HG03064 (cell line): ENCODE measurements at regions not wholly inside any gene's neighbourhood (a gene's known extent, or its start where the extent isn't known, plus 50 kb on each side); places are given as distances from the start of the nearest gene placed in this dataset.
"Not testable (repeated sequence)": the region's sequence is repeated elsewhere in the genome, so short reads cannot be mapped to it uniquely, and the experiment has no call there.

Experiments used
- ATAC-seq: cut with Tn5 transposase; IDR thresholded peaks from one replicate; pipeline ENCODE4 v1.9.1; 2021; ENCODE audit warnings: low read depth; ENCODE audit not compliant: unreplicated experiment

DNA sequence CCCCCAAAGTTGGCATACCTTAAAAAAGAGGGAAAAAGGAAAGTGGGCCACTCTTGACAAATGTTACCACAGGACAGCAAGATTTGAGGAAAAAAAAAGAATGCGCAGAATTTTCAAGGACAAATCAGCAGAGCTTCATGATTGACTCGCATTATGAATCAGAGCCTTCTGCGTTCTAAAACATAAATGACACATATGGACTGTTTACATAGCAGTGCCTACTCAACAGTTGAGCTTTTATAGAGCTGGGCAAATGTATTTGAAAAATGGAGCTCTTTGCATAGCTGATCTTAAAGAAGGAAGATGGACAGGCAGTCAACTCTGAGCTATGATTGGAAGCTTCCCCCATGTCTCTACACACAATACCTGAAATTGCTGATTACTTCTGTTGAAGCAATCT is 213.2 kb upstream of the NT5E start:
- no peak for ATAC-seq

DNA sequence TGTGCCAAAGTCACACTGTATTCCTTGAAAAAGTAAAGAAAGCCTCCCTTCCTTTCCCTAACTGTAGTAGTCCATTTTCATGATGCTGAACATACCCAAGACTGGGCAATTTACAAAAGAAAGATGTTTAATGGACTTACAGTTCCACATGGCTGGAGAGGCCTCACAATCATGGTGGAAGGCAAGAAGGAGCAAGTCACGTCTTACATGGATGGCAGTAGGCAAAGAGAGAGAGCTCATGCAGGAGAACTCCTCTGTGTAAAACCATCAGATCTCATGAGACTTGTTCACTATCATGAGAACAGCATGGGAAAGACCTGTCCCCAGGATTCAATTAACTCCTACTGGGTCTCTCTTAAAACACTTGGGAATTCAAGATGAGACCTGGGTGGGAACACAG is 222.5 kb upstream of the NT5E start:
- ATAC-seq = not testable (repeated sequence)

DNA sequence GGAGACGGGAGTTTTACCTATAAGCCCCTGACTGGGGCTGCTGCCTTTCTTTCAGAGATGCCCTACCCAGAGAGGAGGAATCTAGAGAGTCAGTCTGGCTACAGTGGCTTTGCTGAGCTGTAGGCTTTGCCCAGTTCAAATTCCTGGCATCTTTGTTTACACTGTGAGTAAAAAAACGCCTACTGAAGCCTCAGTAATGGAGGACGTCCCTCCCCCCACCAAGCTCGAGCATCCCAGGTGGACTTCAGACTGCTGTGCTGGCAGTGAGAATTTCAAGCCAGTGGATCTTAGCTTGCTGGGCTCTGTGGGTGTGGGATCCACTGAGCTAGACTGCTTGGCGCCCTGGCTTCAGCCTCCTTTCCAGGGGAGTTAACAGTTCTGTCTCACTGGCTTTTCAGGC is 237.1 kb upstream of the NT5E start:
- not testable (repeated sequence) for ATAC-seq

DNA sequence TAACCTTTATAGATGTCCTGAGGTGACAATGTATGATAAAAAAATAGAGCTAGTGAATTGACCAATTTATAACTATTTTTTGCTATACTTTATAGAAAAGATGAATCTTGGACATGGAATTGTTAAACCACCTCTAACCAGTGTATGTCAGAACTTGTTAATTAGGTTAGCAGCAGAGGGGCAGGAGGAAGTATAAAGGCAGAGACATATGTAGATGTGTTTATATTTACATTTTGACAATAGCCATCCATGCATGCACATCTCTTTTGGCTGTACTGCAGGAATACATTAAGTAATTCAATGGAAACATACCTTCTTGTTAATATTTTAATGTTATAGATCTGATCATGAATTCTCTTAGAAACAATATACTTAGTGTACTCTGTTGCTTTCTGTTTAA is 254.6 kb upstream of the NT5E start:
- ATAC-seq = no peak

DNA sequence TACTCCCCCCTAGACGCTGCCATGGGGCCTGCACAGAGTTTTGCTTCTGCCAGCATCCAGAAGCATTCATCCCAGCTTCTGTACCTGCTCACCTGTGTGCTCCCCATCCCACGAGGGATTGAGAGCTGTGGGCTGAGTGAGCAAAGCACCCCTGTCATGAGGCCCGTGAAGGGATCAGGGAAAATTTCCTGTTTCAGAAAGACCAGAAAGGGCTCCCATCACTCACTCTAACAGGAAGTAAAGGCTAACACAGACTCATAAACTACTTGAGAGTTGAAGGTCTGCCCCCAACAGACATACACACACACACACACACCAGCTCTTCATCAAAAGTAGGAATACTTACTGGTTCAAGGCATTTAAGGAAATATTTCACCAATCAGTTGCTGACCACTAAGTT is 256.5 kb upstream of the NT5E start:
- ATAC-seq = no peak

DNA sequence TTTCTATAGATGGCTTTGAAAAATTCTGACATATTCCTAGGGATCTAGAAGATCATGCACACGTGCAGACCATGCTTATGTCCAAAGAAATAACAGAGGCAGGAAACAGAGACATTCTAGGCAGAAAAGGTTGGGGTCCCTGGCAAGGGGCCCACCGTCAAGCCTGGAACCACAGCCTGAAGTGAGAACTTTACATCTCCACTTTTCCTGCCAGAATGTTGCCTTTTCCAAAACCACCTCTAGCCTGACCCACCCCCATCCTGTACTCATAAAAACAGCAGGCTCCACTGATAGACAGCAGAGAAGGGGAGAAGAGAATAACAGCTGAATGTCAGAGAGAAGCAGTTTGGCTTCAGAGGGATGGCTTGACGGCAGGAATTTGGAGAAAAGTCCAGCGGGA is 257.3 kb upstream of the NT5E start:
- no peak for ATAC-seq

DNA sequence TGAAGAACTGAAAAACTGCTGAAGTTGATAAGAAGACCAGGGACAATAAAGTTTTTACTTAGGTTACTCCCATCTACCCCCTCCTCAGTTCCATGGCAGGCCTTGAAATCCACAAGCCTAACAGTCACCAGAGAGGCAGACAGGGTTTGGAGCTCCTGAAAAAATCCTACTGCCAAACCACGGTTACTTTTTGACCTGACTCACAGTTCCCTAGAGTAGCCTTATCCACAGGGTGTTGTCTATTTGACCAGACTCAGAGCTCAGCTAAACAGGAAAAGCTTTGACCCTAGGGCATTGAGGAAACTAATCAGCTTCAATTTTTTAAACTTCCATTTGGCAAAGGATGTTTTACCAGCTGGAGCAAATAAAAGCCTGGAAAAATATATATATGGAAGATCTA is 257.7 kb upstream of the NT5E start:
- ATAC-seq = no peak

DNA sequence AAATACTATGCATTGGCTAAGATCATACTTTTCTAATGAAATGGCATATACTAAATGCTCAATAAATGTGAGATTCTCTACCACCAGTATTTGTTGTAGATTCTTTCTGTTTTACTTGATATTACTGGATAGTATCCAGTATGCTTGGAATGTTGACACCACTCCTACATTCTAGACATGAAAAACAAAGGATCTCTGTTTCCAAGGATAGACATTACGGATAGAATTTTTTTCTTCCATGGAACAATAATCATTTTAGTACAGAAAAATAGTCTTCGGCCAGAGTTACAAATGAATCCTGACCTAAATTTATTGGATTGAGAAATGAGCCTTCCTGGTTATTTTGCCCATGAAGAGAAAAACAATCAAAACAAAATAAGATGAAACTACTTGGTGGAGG is 258.2 kb upstream of the NT5E start:
- no peak for ATAC-seq

DNA sequence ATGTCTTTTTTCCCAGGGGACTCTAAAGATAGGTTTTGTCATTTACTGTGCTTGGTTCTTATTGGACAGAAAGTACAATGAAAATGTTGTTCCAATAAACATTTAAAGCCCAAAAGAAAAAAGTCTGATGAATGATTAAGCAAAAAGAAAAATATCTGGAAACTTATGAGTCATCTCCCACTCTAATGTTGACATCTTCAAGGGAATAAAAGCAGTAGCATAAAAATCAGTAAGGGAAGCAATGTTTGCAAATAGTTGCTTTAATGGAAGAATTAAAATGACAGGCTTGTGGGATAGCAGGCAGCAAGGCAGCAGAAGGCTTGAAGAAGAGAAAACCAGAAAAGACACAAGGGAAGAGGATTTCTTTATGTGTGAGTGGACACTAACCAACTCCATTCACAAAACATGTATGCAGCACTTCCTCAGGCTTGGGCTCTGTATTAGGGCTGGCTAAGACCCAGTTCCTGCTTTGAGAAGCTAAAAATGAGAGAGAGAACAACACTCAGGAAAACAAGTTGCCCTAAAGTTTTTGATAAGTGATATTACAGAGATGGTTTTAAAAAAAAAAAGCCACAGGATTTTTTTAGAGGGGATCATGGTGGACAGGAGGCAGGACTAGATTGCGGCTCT is 263.2 kb upstream of the NT5E start:
- ATAC-seq = no peak

DNA sequence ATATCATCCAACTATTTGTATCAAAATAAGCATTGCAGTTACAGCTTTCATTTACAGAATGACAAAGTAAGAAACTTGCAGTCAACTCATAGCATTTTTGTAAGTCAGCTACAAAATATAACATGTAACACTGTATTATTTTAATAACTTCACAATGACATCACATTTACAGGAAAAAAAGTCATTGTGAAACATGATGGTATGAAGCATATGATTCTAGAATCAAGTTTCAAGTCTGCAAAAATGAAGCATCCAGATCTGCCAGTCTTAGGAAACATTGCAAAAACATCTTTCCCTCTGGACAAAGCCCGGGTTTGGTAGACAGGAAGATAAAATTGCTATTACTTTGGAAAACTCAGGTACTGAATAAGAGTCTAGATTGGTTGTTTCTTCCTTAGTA is 263.9 kb upstream of the NT5E start:
- no peak for ATAC-seq

DNA sequence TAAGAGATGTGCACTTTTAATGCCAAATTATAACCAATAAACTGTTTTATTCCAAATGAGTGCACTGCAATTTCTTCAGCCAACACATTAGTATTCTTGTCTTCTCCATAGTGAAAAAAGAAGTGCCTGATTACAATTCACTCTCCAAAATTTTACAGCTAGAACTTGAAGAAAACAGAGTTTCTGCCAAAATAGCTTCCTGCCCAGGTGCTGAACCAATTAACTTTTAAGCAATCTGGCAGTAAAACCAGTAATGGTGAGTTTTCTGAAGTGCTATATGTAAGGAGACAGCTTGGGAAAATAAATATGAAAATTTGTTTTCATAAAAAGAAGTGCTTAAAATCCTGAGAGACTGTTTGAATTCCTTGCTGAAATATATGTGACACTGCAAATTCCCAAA is 266.0 kb upstream of the NT5E start:
- ATAC-seq = no peak

DNA sequence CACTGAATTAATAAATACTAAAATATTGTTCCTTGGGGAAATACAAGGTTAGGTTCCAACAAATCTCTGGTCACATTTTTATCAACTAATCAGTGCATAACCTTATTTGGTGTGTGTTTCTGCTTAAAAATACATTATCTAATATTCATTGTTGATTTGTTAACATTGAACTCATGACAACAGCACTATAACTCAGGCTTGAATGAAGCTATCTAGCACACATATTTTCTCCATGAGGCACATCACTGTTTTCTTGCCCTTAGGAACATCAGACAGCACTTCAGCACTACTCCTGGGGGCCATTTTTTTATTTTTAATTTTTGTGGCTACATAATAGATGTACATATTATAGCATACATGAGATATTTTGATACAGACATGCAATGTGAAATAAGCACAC is 277.2 kb upstream of the NT5E start:
- ATAC-seq = no peak

DNA sequence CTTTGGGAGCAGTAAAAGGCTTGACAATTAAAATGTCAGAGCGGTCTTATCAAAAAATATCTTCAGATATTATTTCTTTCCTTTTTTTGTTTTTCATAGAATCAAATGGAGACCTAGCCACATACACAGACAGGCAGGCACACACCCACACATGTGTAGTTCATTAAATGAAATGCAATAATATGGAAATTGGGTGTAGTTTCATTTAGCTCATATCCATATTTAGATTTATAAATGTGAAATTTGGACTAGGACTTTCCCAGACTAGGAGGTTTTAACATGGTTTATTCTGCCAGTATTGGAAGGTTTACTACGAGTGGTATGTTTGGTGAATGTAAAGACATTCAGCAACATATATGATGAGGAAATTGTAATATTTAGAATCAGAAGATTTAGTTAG is 277.7 kb upstream of the NT5E start:
- no peak for ATAC-seq

DNA sequence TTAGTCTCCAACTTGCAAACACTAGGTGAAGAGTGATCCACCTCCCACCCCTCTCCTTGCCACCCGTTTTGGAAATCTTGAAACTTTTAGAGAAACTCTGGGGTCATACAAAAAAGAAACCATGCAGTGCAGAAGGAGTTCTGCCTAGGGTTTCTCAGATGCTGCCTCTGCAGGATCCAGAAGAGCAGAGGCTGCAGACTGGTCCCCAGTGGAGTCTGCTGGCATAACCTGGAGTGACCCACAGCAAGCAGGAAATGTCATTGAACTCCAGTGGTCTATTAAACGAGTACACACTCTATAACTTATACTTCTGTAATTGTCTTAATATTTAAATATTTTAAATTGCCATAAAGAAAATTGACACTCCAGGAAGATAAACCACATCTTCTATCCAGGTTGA is 280.7 kb upstream of the NT5E start:
- ATAC-seq = no peak

DNA sequence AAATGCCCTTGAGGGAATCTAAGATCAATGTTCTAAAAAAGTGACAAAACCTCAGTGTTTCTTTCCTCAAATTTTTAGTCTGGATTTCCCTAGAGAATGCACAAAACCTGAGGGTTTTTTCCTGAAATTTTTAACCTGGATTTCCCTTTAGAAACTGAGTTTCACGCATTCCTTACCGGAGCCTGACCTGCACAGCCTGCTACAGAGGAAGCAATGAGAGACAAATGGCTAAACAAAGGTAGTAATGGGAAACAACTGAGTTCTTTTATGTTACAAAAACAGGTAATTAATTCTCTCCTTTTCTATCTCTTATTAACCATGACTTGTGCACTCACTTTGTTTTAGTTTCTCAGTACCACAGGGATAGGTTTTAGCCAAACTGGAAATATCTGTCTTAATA is 281.7 kb upstream of the NT5E start:
- no peak for ATAC-seq

DNA sequence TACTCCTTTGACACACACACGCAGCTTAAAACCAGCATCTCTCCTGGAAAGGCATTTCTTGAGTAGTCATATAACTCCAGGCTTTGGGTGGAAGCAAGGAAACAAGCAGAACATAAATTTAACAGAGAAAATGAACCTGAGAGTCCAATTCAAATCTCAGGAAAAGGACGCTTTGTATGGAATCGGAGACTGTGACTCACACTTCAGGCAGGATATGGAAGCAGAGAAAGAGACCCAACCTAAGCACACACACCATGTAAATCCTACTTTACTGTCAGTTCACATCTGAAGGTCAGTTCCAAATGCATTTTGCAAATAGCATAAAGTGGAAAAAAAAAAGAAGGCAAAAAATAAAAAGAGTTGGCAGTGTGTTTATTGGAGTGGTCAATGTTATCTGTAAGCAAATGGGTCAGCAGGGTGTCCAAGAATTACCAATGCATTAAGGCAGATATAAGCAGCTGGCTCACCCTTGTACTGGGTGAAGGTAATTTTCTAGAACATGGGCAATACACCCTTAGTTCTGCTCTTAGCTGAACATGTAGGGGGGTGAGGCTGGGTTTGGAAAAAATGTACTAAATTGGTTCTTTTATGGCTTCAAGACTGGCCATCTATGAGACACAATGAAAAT is 283.7 kb upstream of the NT5E start:
- ATAC-seq = no peak

DNA sequence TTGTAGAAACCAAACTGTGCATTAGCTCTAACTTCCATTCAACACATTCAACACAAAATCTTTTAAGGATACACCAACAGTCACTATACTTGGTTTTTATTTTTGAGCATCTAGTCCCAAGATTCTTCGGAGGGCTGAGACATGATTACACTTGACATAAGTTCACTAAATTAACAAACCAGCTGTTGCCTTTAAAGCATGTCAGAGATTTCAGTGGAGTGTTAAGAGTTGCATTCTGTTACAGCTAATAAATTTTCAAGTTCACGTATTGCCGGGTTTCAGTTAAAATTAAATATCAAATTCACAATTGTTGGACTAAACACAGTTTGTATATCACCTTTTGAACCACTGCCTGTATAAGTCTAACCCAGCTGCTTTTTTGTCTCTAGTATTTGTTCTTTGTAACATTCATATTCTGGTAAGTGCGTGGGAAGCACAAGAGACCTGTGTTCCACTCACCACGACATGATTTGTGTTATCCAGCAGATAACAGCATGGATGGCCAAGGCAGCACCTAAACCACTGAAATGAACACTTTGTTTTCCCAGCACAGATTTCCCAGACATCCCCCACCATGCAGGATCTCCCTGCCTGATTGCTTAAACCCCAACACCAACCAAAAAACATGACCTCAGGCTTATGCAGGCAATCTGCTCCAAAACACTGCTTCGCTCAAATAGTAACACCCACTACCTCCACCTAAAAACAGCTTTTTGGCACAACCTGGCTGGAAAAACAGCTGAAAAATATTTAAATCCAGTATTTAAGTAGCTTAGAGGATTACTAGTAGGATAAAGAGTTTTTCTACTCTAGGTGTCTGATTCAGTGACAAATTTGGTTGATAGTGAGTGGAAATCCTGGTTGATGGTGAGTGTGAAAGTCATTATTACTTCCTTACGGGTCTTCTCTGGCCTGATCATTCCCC is 286.5 kb upstream of the NT5E start:
- no peak for ATAC-seq

DNA sequence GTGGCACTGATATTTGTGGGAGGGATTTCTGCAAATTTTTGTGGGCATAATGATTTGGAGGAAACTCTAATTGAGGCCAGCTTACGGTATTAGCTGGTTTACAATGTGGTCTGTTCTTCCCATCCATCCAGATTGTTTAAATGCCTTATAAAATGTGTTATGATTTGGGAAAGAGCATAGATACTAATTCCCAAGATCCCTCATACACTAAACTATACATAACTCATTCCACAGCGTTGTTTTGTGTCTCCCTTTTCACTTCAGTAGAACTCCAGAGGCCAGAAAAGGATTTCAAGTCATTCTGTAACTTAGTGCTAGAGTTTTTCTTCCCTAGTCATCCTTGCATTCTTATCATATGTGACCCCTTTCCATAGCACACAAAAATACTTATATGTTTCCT is 292.6 kb upstream of the NT5E start:
- no peak for ATAC-seq

DNA sequence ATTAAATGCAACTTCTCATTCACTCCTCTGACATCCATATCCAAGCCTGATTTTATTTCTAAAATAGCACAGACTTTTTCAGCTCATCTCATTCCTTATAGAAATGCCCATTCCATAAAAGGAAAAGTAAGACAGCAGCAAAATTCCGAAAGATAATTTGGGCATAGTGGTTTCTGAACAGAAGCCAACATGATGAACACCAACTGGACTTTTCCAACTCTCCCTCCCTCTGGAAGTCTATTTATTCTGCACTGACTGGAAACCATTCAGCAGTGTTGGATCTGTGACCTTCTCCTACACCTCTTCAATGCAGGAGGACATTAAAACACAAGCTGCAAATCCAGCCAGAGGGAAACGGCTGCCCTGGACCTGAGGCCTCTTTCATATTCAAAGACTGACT is 306.2 kb upstream of the NT5E start:
- ATAC-seq = no peak

DNA sequence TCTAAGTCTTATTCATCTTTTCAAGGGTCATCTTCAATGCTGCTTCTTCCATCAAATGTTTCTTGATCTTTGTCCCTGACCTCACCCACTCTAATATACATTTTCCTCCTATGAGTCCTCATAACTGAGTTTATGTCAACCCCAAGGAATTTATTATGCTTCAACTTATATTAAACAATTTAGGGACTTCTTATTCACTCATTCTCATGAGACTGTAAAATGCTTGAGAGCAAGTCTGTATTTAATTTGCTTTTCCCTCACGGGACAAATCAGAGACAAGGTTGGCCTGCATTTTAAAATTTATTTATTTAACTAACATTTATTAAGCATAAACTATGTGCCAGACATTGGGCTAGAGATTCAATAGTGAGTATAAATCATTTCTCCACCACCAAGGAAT is 312.0 kb upstream of the NT5E start:
- no peak for ATAC-seq

DNA sequence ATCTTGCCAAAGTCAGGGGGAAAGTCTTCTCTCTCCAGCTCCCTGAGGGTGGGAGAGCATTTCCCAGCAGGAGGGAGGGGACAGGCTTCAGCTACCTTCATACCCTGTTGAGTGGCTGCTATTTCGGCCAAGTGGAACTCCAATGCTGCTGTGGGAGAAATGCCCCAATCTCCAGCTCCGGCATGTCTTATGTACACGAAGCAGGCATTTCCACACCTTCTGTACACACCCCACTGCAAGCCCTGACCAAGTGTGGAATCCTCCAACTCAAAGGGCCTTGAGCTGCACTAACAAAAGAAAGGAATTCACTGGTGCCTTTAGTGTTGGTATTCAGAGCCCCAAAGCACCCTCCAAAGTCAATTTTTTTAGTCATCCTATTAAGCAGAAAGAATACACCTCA is 313.6 kb upstream of the NT5E start:
- ATAC-seq = no peak
